ENCODE measurements at regions not wholly inside any gene's neighbourhood (a gene's known extent, or its start where the extent isn't known, plus 50 kb on each side); places are given as distances from the start of the nearest gene placed in this dataset.

- Histone ChIP-seq H3K27me3 (no peaks in the 10 kb centered on the region), H3K4me1 (no peaks in the 10 kb centered on the region), H3K4me3 (no peak overlapping the region), H3K27ac (no peak overlapping the region), H3K36me3 (no peaks in the 10 kb centered on the region), H3K9me3 (no peaks in the 10 kb centered on the region)
- WGBS, 2 donors: 67 to 74% methylated on average over 4 of the region's 4 CpGs
- ATAC-seq: no peak
- intact Hi-C loops (cut with DNase I): no loop called here
- no peak for TF ChIP-seq CTCF (IDR thresholded peaks at IDR 0.05)
- no peak for DNase-seq
Observed at GRCh38 chr20:11785885-11786507, 131.7 kb upstream of the BTBD3 start.

- TF ChIP-seq CTCF (IDR thresholded peaks at IDR 0.05): no peak
- DNase-seq (no peak), ATAC-seq (no peak)
- no peaks in the 10 kb centered on the region for H3K4me1 ChIP-seq
- no peaks in the 10 kb centered on the region for H3K36me3 ChIP-seq
- 79 to 83% methylated on average over 1 of the region's 1 CpG for WGBS, 2 donors
- H3K4me3 ChIP-seq: no peak overlapping the region
- H3K9me3 ChIP-seq: no peaks in the 10 kb centered on the region
- intact Hi-C loops (cut with DNase I): no loop called here
- no peaks in the 10 kb centered on the region for H3K27me3 ChIP-seq
- no peak overlapping the region for H3K27ac ChIP-seq
Observed at GRCh38 chr20:11790046-11790445, 127.6 kb upstream of the BTBD3 start.

- no peak for TF ChIP-seq CTCF (IDR thresholded peaks at IDR 0.05)
- Histone ChIP-seq H3K27ac (no peak overlapping the region), H3K4me3 (no peak overlapping the region), H3K36me3 (no peaks in the 10 kb centered on the region), H3K9me3 (no peaks in the 10 kb centered on the region), H3K4me1 (no peaks in the 10 kb centered on the region), H3K27me3 (no peaks in the 10 kb centered on the region)
- DNase-seq (no peak), ATAC-seq (no peak)
- WGBS, 2 donors: 95 to 98% methylated on average over 2 of the region's 2 CpGs
- intact Hi-C loops (cut with DNase I): no loop called here
Observed at GRCh38 chr20:11791316-11791715, 126.4 kb upstream of the BTBD3 start.

GRCh38 chr20:11791835-11792567, 125.7 kb upstream of the BTBD3 start:
- 78 to 92% methylated on average over 9 of the region's 9 CpGs for whole genome bisulfite sequencing, 2 donors
- H3K27me3 ChIP-seq: no peaks in the 10 kb centered on the region
- H3K4me1 ChIP-seq: no peaks in the 10 kb centered on the region
- no peak overlapping the region for H3K27ac ChIP-seq
- no peak for ATAC-seq
- H3K36me3 ChIP-seq: no peaks in the 10 kb centered on the region
- intact Hi-C loops (cut with DNase I): no loop called here
- H3K4me3 ChIP-seq: no peak overlapping the region
- H3K9me3 ChIP-seq: no peaks in the 10 kb centered on the region
- no peak for DNase-seq
- no peak for TF ChIP-seq CTCF (IDR thresholded peaks at IDR 0.05)
